Kidney (tissue), 13 donors: ENCODE measurements at regions not wholly inside any gene's neighbourhood (a gene's known extent, or its start where the extent isn't known, plus 50 kb on each side); places are given as distances from the start of the nearest gene placed in this dataset.

Source experiments
- DNase-seq, 5 donors: peaks; one replicate each; pipeline ENCODE4 v3.0.0-alpha.2; 2013 to 2020
- FAIRE-seq: peaks from 2 replicates; lab custom pipeline; 2012; peaks lifted over from hg19 to GRCh38; lab: Jason Lieb, UNC
- H3K27ac ChIP-seq, 2 donors: one replicate each; pipeline ENCODE4 v1.7.0; 2013; ENCODE audit warnings: low read depth in 2 of 2, low read length in 2 of 2, inconsistent platforms in 1 of 2
- H3K27me3 ChIP-seq: one replicate; pipeline ENCODE4 v1.7.1; 2013; ENCODE audit warnings: low read length, inconsistent platforms; ENCODE audit not compliant: control insufficient read depth, insufficient read depth
- H3K36me3 ChIP-seq, 3 donors: one replicate each; pipeline versions ENCODE4 v1.7.0 to v1.7.1; 2013; ENCODE audit warnings: low read length in 3 of 3, control low read depth in 1 of 3, inconsistent platforms in 1 of 3; ENCODE audit not compliant: insufficient read depth in 3 of 3, control insufficient read depth in 2 of 3
- H3K4me1 ChIP-seq, 3 donors: one replicate each; pipeline versions ENCODE4 v1.7.0 to v1.7.1; 2013; ENCODE audit warnings: low read length in 3 of 3, inconsistent platforms in 1 of 3, low read depth in 1 of 3; ENCODE audit not compliant: control insufficient read depth in 2 of 3, insufficient read depth in 2 of 3
- H3K4me3 ChIP-seq, 3 donors: one replicate each; pipeline versions ENCODE4 v1.7.0 to v1.8.1; 2013; ENCODE audit warnings: low read length in 3 of 3, control low read depth in 1 of 3, inconsistent platforms in 1 of 3
- H3K9ac ChIP-seq, 3 donors: one replicate each; pipeline versions ENCODE4 v1.7.0 to v1.7.1; 2013; ENCODE audit warnings: low read length in 3 of 3, control low read depth in 1 of 3, inconsistent platforms in 1 of 3
- H3K9me3 ChIP-seq, 3 donors: one replicate each; pipeline versions ENCODE4 v1.7.0 to v1.7.1; 2013; ENCODE audit warnings: low read length in 3 of 3, control low read depth in 1 of 3, inconsistent platforms in 1 of 3; ENCODE audit not compliant: control insufficient read depth in 2 of 3, insufficient read depth in 1 of 3
- intact Hi-C: fragments of 100-400 bp; cut with DNase I; formaldehyde crosslinking; loops from one replicate; pipeline ENCODE4 v1.11.1; 2022
- TF ChIP-seq, protein P1 (sequence below): IDR thresholded peaks from 3 replicates; pipeline ENCODE4 v1.5.1; 2012; ENCODE audit warnings: mild to moderate bottlenecking, moderate library complexity, borderline replicate concordance; ENCODE audit not compliant: insufficient read depth; ENCODE audit errors: extremely low read depth
- donor health status: control.
- donor health status: control.
- donor health status: control.
- donor health status: control.
- donor health status: control.
- donor health status: DM: yes; HTN: yes; CAD: no.
- donor health status: Normal renal cell carcinoma (clear cell type).

GRCh38 chr4:43343298-43343697 lies 450.8 kb downstream of the GRXCR1 start:
- Histone ChIP-seq H3K9me3 (no peaks in the 10 kb centered on the region), H3K36me3 (no peaks in the 10 kb centered on the region), H3K4me3 (no peak overlapping the region), H3K27ac (no peak overlapping the region), H3K9ac (no peak overlapping the region), H3K4me1 (no peaks in the 10 kb centered on the region), H3K27me3 (no peaks in the 10 kb centered on the region)
- TF ChIP-seq, protein P1, sequence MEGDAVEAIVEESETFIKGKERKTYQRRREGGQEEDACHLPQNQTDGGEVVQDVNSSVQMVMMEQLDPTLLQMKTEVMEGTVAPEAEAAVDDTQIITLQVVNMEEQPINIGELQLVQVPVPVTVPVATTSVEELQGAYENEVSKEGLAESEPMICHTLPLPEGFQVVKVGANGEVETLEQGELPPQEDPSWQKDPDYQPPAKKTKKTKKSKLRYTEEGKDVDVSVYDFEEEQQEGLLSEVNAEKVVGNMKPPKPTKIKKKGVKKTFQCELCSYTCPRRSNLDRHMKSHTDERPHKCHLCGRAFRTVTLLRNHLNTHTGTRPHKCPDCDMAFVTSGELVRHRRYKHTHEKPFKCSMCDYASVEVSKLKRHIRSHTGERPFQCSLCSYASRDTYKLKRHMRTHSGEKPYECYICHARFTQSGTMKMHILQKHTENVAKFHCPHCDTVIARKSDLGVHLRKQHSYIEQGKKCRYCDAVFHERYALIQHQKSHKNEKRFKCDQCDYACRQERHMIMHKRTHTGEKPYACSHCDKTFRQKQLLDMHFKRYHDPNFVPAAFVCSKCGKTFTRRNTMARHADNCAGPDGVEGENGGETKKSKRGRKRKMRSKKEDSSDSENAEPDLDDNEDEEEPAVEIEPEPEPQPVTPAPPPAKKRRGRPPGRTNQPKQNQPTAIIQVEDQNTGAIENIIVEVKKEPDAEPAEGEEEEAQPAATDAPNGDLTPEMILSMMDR = no peak
- intact Hi-C loops = no loop called here
- FAIRE-seq = no peak
- DNase-seq = no peak

DNA sequence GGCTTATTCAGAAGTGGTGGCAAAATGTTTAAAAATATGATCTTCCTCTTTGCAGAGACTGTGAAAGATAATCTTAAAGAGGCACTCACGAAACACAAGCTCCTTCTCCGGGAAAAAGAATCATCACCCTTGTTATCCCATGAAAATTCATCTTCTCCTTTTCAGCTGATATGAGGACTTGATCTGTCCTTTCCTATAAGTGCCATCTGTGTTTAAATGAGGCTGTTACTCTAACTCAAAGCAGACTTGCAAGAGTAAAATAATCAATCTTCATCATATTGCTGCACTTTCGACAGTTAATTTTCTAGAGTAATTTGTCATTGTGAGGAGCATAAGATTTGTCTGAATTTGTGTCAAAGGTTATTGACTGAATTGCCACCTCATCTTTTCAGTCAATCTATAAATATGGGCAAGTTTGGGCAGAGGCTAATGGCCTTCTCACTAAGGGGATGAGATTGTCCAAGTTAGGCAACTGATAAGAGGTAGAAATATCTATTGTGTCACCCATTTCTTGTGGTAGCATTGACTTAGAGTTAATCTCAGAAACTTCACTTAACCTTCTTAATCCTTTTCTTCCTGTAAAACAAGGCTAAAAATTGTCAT lies 452.9 kb downstream of the GRXCR1 start:
- H3K4me3 ChIP-seq = no peak overlapping the region
- FAIRE-seq = no peak
- no peaks in the 10 kb centered on the region for H3K9me3 ChIP-seq
- H3K4me1 ChIP-seq = no peaks in the 10 kb centered on the region
- intact Hi-C loops = no loop called here
- H3K36me3 ChIP-seq = no peaks in the 10 kb centered on the region
- no peak for DNase-seq
- no peaks in the 10 kb centered on the region for H3K27me3 ChIP-seq
- TF ChIP-seq, protein P1 = no peak
- no peak overlapping the region for H3K27ac ChIP-seq
- H3K9ac ChIP-seq = no peak overlapping the region

GRCh38 chr4:43348591-43348990 lies 456.1 kb downstream of the GRXCR1 start:
- H3K9ac ChIP-seq = no peak overlapping the region
- H3K4me3 ChIP-seq = no peak overlapping the region
- intact Hi-C loops = no loop called here
- H3K27me3 ChIP-seq = no peaks in the 10 kb centered on the region
- DNase-seq (no peak), FAIRE-seq (no peak)
- H3K36me3 ChIP-seq = no peaks in the 10 kb centered on the region
- no peak overlapping the region for H3K27ac ChIP-seq
- no peaks in the 10 kb centered on the region for H3K4me1 ChIP-seq
- no peaks in the 10 kb centered on the region for H3K9me3 ChIP-seq
- TF ChIP-seq, protein P1 = no peak
